ENCODE measurements at regions not wholly inside any gene's neighbourhood (a gene's known extent, or its start where the extent isn't known, plus 50 kb on each side); places are given as distances from the start of the nearest gene placed in this dataset.

- TF ChIP-seq CTCF (IDR thresholded peaks at IDR 0.05 in 2 of 3, conservative IDR thresholded peaks at IDR 0.05 in 1 of 3; ENCODE audit: borderline replicate concordance in 1 of 3, insufficient read depth in 1 of 3, low read depth in 2 of 3, low read length in 2 of 3) (no peak), EZH2 (IDR thresholded peaks at IDR 0.05) (no peak), POLR2A (IDR thresholded peaks at IDR 0.05; ENCODE audit: borderline replicate concordance, extremely low read depth, insufficient read depth, insufficient read length) (no peak), ZNF274 (IDR thresholded peaks at IDR 0.05; ENCODE audit: low read depth, low read length) (no peak), ATF3 (IDR thresholded peaks at IDR 0.05) (no peak), POLR2AphosphoS5 (IDR thresholded peaks at IDR 0.05; ENCODE audit: low read depth, low read length) (no peak), CEBPB (IDR thresholded peaks at IDR 0.05; ENCODE audit: low read depth) (no peak), REST (IDR thresholded peaks at IDR 0.05; ENCODE audit: low read depth) (no peak), EZH2phosphoT487 (IDR thresholded peaks at IDR 0.05; ENCODE audit: borderline replicate concordance) (no peak), SP1 (IDR thresholded peaks at IDR 0.05; ENCODE audit: low read depth) (no peak), TCF7L2 (IDR thresholded peaks at IDR 0.05; ENCODE audit: borderline replicate concordance, extremely low read depth, insufficient read depth, insufficient read length) (no peak), ZFX (IDR thresholded peaks at IDR 0.05) (no peak)
These were observed 62.3 kb downstream of the ARL4A start for GRCh38 chr7:12749746-12750145.

Measured in HCT116 (cell line).